ENCODE measurements at regions not wholly inside any gene's neighbourhood (a gene's known extent, or its start where the extent isn't known, plus 50 kb on each side); places are given as distances from the start of the nearest gene placed in this dataset.
"Not testable (repeated sequence)": the region's sequence is repeated elsewhere in the genome, so short reads cannot be mapped to it uniquely, and the experiment has no call there.

GRCh38 chr11:86144846-86145245 is 76.0 kb upstream of the PICALM start:
- H3K36me3 ChIP-seq (ENCODE audit: low read depth, low read length) = no peaks in the 10 kb centered on the region
- ATAC-seq = no peak
- no peaks in the 10 kb centered on the region for H3K9me3 ChIP-seq (ENCODE audit: low read length)
- H3K4me3 ChIP-seq (ENCODE audit: low read length) = no peak overlapping the region
- intact Hi-C loops (cut with micrococcal nuclease) = no loop called here
- no peaks in the 10 kb centered on the region for H3K4me1 ChIP-seq (ENCODE audit: insufficient read depth, low read length)
- no peaks in the 10 kb centered on the region for H3K9me2 ChIP-seq (replicated peaks; ENCODE audit: low read length)
- no peak overlapping the region for H3K4me2 ChIP-seq (ENCODE audit: low read length)
- no TSS peak for BruUV-seq (replicated peaks)
- ChIA-PET POLR2A (ENCODE audit: unreplicated experiment) (no interaction called here), CTCF (no interaction called here)
- no peaks in the 10 kb centered on the region for H3K27me3 ChIP-seq (ENCODE audit: low read length)
- no peak overlapping the region for H3K9ac ChIP-seq (ENCODE audit: low read length)
- H4K20me1 ChIP-seq (ENCODE audit: low read length) = no peaks in the 10 kb centered on the region
- no peaks in the 10 kb centered on the region for H3K79me2 ChIP-seq (ENCODE audit: low read length)
- no peak overlapping the region for H3K27ac ChIP-seq (ENCODE audit: low read length)
- TF ChIP-seq EZH2phosphoT487 (IDR thresholded peaks at IDR 0.05; ENCODE audit: borderline replicate concordance, low read length) = no peak
- TF ChIP-seq CTCF (conservative IDR thresholded peaks at IDR 0.05; ENCODE audit: low read depth, low read length) = no peak
- TF ChIP-seq EZH2 (IDR thresholded peaks at IDR 0.05; ENCODE audit: low read length, unreplicated experiment) = no peak
- DNase-seq = no peak
- no peak overlapping the region for H2AFZ ChIP-seq (ENCODE audit: low read length)
- H3F3A ChIP-seq (ENCODE audit: low read length, unreplicated experiment) = no peaks in the 10 kb centered on the region

- H3K79me2 ChIP-seq (ENCODE audit: low read length); intact Hi-C loops (cut with micrococcal nuclease); ATAC-seq; POLR2A ChIA-PET (ENCODE audit: unreplicated experiment); CTCF ChIA-PET; H2AFZ ChIP-seq (ENCODE audit: low read length); H3K4me3 ChIP-seq (ENCODE audit: low read length); H3K4me1 ChIP-seq (ENCODE audit: insufficient read depth, low read length); H3K9me3 ChIP-seq (ENCODE audit: low read length); H3K27me3 ChIP-seq (ENCODE audit: low read length); H3K9ac ChIP-seq (ENCODE audit: low read length); DNase-seq; H4K20me1 ChIP-seq (ENCODE audit: low read length); H3K36me3 ChIP-seq (ENCODE audit: low read depth, low read length); H3K9me2 ChIP-seq (replicated peaks; ENCODE audit: low read length); H3K4me2 ChIP-seq (ENCODE audit: low read length); H3F3A ChIP-seq (ENCODE audit: low read length, unreplicated experiment); H3K27ac ChIP-seq (ENCODE audit: low read length); BruUV-seq (replicated peaks): not testable (repeated sequence)
Measured at GRCh38 chr11:86144087-86144486, 75.2 kb upstream of the PICALM start.

- Histone ChIP-seq H4K20me1 (ENCODE audit: low read length) (no peaks in the 10 kb centered on the region), H3K9me3 (ENCODE audit: low read length) (no peaks in the 10 kb centered on the region), H3K4me2 (ENCODE audit: low read length) (no peak overlapping the region), H3K27me3 (ENCODE audit: low read length) (no peaks in the 10 kb centered on the region), H3K79me2 (ENCODE audit: low read length) (no peaks in the 10 kb centered on the region), H3K27ac (ENCODE audit: low read length) (no peak overlapping the region), H3K9ac (ENCODE audit: low read length) (no peak overlapping the region), H3K4me3 (ENCODE audit: low read length) (no peak overlapping the region), H3F3A (ENCODE audit: low read length, unreplicated experiment) (no peaks in the 10 kb centered on the region), H3K4me1 (ENCODE audit: insufficient read depth, low read length) (no peaks in the 10 kb centered on the region), H3K36me3 (ENCODE audit: low read depth, low read length) (no peaks in the 10 kb centered on the region), H2AFZ (ENCODE audit: low read length) (no peak overlapping the region), H3K9me2 (replicated peaks; ENCODE audit: low read length) (no peaks in the 10 kb centered on the region)
- ChIA-PET POLR2A (ENCODE audit: unreplicated experiment) (no interaction called here), CTCF (no interaction called here)
- DNase-seq = no peak
- no TSS peak for BruUV-seq (replicated peaks)
- TF ChIP-seq EZH2 (IDR thresholded peaks at IDR 0.05; ENCODE audit: low read length, unreplicated experiment) = no peak
- no peak for TF ChIP-seq EZH2phosphoT487 (IDR thresholded peaks at IDR 0.05; ENCODE audit: borderline replicate concordance, low read length)
- no peak for TF ChIP-seq CTCF (conservative IDR thresholded peaks at IDR 0.05; ENCODE audit: low read depth, low read length)
- ATAC-seq = no peak
- intact Hi-C loops (cut with micrococcal nuclease) = no loop called here
Measured at GRCh38 chr11:86143087-86144030, 74.5 kb upstream of the PICALM start.

Data from PC-3 (cell line).